GM12878 (cell line): ENCODE measurements at regions not wholly inside any gene's neighbourhood (a gene's known extent, or its start where the extent isn't known, plus 50 kb on each side); places are given as distances from the start of the nearest gene placed in this dataset.

Experiments
- ATAC-seq: fragments of 200-7000 bp; cut with Tn5 transposase; 3 replicates; pipeline ENCODE4 v1.9.1; 2020; ENCODE audit warnings: mild to moderate bottlenecking, moderate library complexity
- BruUV-seq: library from RNA; stranded (reverse); fragments of 400-500 nt; replicated peaks from 2 replicates; lab custom pipeline; 2021; lab: Mats Ljungman, UMichigan
- CTCF ChIA-PET: fragments of 300-600 bp; sonication (Branson Sonifier 250); formaldehyde crosslinking; extraction: SDS; loops from one replicate; lab custom pipeline; 2021; ENCODE audit warnings: inconsistent platforms; lab: Yijun Ruan, JAX
- POLR2A ChIA-PET: fragments of 350-600 bp; formaldehyde crosslinking; extraction: SDS; loops from one replicate; lab custom pipeline; 2021; ENCODE audit warnings: inconsistent platforms; lab: Charles Lee
- RAD21 ChIA-PET: fragments of 300-600 bp; sonication (Branson Sonifier 250); formaldehyde crosslinking; loops from one replicate; lab custom pipeline; 2023; ENCODE audit warnings: antibody characterized with exemption; ENCODE audit not compliant: unreplicated experiment; lab: Charles Lee
- SMC1A ChIA-PET: fragments of 300-600 bp; sonication (Branson Sonifier 250); formaldehyde crosslinking; loops from one replicate; lab custom pipeline; 2023; ENCODE audit not compliant: unreplicated experiment, uncharacterized antibody; lab: Charles Lee
- DNase-seq: peaks from one replicate; pipeline ENCODE4 v3.0.0-alpha.2; 2011; ENCODE audit warnings: low read depth, low spot score
- FAIRE-seq: peaks from 3 replicates; lab custom pipeline; 2011; peaks lifted over from hg19 to GRCh38; lab: Jason Lieb, UNC
- H2AFZ ChIP-seq: 2 replicates; pipeline ENCODE4 v1.6.0; 2011; ENCODE audit warnings: low read depth, low read length, control low read depth; ENCODE audit not compliant: control insufficient read depth
- H3K27ac ChIP-seq: 2 replicates; pipeline ENCODE4 v1.5.1; 2011; ENCODE audit warnings: control low read depth; ENCODE audit not compliant: control insufficient read depth, insufficient read depth
- H3K27me3 ChIP-seq, 2 experiments: replicated peaks in 1 of 2; 2 replicates each; pipeline versions ENCODE4 v1.6.0 to v1.6.1; 2011; ENCODE audit warnings: low read length in 1 of 2; ENCODE audit not compliant: control insufficient read depth in 2 of 2, insufficient read depth in 2 of 2
- H3K36me3 ChIP-seq, 2 experiments: 2 replicates each; pipeline ENCODE4 v1.5.1; 2011; ENCODE audit warnings: low read length in 1 of 2; ENCODE audit not compliant: control insufficient read depth in 2 of 2, insufficient read depth in 2 of 2
- H3K4me1 ChIP-seq: 2 replicates; pipeline ENCODE4 v1.6.1; 2011; ENCODE audit warnings: mild to moderate bottlenecking, low read length, moderate library complexity, mixed read lengths; ENCODE audit not compliant: control insufficient read depth, insufficient read depth
- H3K4me2 ChIP-seq: 2 replicates; pipeline ENCODE4 v1.6.0; 2011; ENCODE audit warnings: control low read depth; ENCODE audit not compliant: control insufficient read depth, insufficient read depth
- H3K4me3 ChIP-seq: fragments of 200-600 bp; sonication (generic); 2 replicates; pipeline ENCODE4 v1.5.1; 2016
- H3K79me2 ChIP-seq: 2 replicates; pipeline ENCODE4 v1.6.0; 2011; ENCODE audit warnings: low read length; ENCODE audit not compliant: control insufficient read depth, insufficient read depth
- H3K9ac ChIP-seq: 2 replicates; pipeline ENCODE4 v1.8.0; 2011; ENCODE audit warnings: low read length, control low read depth, mixed read lengths; ENCODE audit not compliant: control insufficient read depth, insufficient read depth
- H3K9me3 ChIP-seq: replicated peaks from 3 replicates; pipeline ENCODE4 v1.5.1; 2011; ENCODE audit warnings: mild to moderate bottlenecking, low read length; ENCODE audit not compliant: control insufficient read depth, insufficient read depth
- H4K20me1 ChIP-seq: 2 replicates; pipeline ENCODE4 v1.6.0; 2011; ENCODE audit not compliant: control insufficient read depth, insufficient read depth
- ASH2L ChIP-seq: fragments of 300-600, 200-600 bp; sonication (generic); IDR thresholded peaks from 2 replicates; pipeline ENCODE4 v1.6.1; 2017; ENCODE audit warnings: low read depth, mild to moderate bottlenecking, borderline replicate concordance
- CBFB ChIP-seq: IDR thresholded peaks from 2 replicates; pipeline ENCODE4 v1.6.1; 2016; ENCODE audit warnings: antibody characterized with exemption, low read depth
- CBX5 ChIP-seq: sonication (generic); IDR thresholded peaks from 2 replicates; pipeline ENCODE4 v1.6.1; 2016; ENCODE audit warnings: low read depth, moderate library complexity, mild to moderate bottlenecking, inconsistent platforms
- EGR1 ChIP-seq, 2 experiments: IDR thresholded peaks; 1 replicate in 1 of 2; 2 replicates in 1 of 2; pipeline ENCODE4 v1.6.1; 2011 to 2012; ENCODE audit warnings: low read depth in 2 of 2, low read length in 2 of 2, borderline replicate concordance in 1 of 2, mild to moderate bottlenecking in 1 of 2, moderate library complexity in 1 of 2
- IKZF1 ChIP-seq: fragments of 450-650 bp; conservative IDR thresholded peaks from 2 replicates; pipeline ENCODE4 v1.6.1; 2017; ENCODE audit warnings: antibody characterized with exemption, mild to moderate bottlenecking
- IKZF2 ChIP-seq, 2 experiments: fragments of 450-650 bp; IDR thresholded peaks; 2 replicates each; pipeline ENCODE4 v1.6.1; 2017; ENCODE audit warnings: mild to moderate bottlenecking in 2 of 2, moderate library complexity in 2 of 2
- POLR2A ChIP-seq: IDR thresholded peaks from 2 replicates; pipeline ENCODE4 v1.6.1; 2011; ENCODE audit warnings: low read depth, mild to moderate bottlenecking, low read length
- SP1 ChIP-seq: IDR thresholded peaks from one replicate; pipeline ENCODE4 v1.6.1; 2011; ENCODE audit warnings: low read depth, low read length
- SPI1 ChIP-seq: IDR thresholded peaks from 2 replicates; pipeline ENCODE4 v1.6.1; 2011; ENCODE audit warnings: low read depth, mild to moderate bottlenecking, low read length, moderate library complexity, borderline replicate concordance; ENCODE audit not compliant: insufficient read depth
- TCF3 ChIP-seq: IDR thresholded peaks from 2 replicates; pipeline ENCODE4 v1.6.1; 2012; ENCODE audit warnings: low read depth, mild to moderate bottlenecking, low read length, borderline replicate concordance; ENCODE audit not compliant: insufficient read depth
- ZNF217 ChIP-seq: fragments of 450-650 bp; IDR thresholded peaks from 2 replicates; pipeline ENCODE4 v1.6.1; 2017; ENCODE audit warnings: antibody characterized with exemption, mild to moderate bottlenecking
- WGBS: methylation state at CpG from one replicate; pipeline ENCODE4 v1.1.6; 2016; ENCODE audit warnings: low lambda C conversion rate; ENCODE audit not compliant: insufficient replicate concordance, insufficient coverage; ENCODE audit errors: missing lambda C conversion rate; 5-methylcytosine and 5-hydroxymethylcytosine counted together
- in situ Hi-C: fragments of 300-500 bp; cut with MboI; formaldehyde crosslinking; loops from 9 replicates; pipeline ENCODE4 v1.14.3; 2018; ENCODE audit warnings: mixed read lengths
- intact Hi-C: fragments of 100-400 bp; cut with micrococcal nuclease; formaldehyde crosslinking; loops from one replicate; pipeline ENCODE4 v1.14.2; 2022; ENCODE audit not compliant: unreplicated experiment
- TF ChIP-seq, protein P1 (sequence below): IDR thresholded peaks from 2 replicates; pipeline ENCODE4 v1.6.1; 2011; ENCODE audit warnings: mild to moderate bottlenecking, low read depth, low read length, moderate library complexity; ENCODE audit not compliant: insufficient replicate concordance
- TF ChIP-seq, protein P2 (sequence below): fragments of 450-650 bp; IDR thresholded peaks from 2 replicates; pipeline ENCODE4 v1.6.1; 2018; ENCODE audit warnings: mild to moderate bottlenecking, low read depth, moderate library complexity; ENCODE audit not compliant: partially characterized antibody
- TF ChIP-seq, protein P3 (sequence below): IDR thresholded peaks from 2 replicates; pipeline ENCODE4 v1.6.1; 2012; ENCODE audit warnings: mild to moderate bottlenecking, low read depth, low read length
- TF ChIP-seq, protein P4 (sequence below): IDR thresholded peaks from 2 replicates; pipeline ENCODE4 v1.6.1; 2011; ENCODE audit warnings: low read depth, low read length, improper control_type of control experiment, borderline replicate concordance
- TF ChIP-seq, protein P5 (sequence below): IDR thresholded peaks from 2 replicates; pipeline ENCODE4 v1.6.1; 2012; ENCODE audit warnings: low read depth, low read length, improper control_type of control experiment

DNA sequence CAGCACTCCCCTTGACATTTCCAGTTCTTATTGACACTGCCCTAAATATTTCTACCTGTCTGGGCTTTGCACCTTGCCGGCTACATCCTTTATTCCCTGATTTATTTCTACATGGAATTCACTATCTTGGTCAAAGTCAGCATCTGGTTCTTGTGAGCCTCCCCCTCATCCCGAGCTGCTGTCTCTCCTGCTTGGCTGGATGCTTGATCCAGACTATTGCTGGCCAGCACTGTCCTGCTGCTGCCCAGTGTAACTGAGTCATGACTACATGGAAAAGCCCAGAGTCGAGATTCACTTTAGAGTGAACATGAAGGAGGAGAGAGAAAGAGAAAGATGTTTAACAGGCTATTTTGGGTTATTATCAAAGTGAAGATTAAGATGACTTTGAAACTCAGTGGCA lies 142.2 kb downstream of the OPN5 start:
- WGBS, result 29% methylated on average over 3 of the region's 3 CpGs
- POLR2A ChIA-PET, result no interaction called here
- Histone ChIP-seq H3K79me2 (no peaks in the 10 kb centered on the region), H3K27me3 (no peaks in the 10 kb centered on the region; a peak in 1 of 4 replicates), H3K9ac (no peak overlapping the region), H3K9me3 (no peaks in the 10 kb centered on the region), H3K27ac (no peak overlapping the region), H3K4me1 (no peaks in the 10 kb centered on the region), H3K4me3 (no peak overlapping the region), H3K4me2 (no peak overlapping the region), H3K36me3 (no peaks in the 10 kb centered on the region), H2AFZ (no peak overlapping the region), H4K20me1 (no peaks in the 10 kb centered on the region)
- in situ Hi-C loops, result no loop called here
- DNase-seq (no peak), FAIRE-seq (no peak), ATAC-seq (no peak)
- TF ChIP-seq IKZF1 (no peak), POLR2A (no peak), TCF3 (no peak), SP1 (no peak), ZNF217 (no peak), EGR1 (IDR thresholded peaks at IDR 0.05; ENCODE audit: borderline replicate concordance in 1 of 2, low read depth in 2 of 2, low read length in 2 of 2) (no peak), IKZF2 (IDR thresholded peaks at IDR 0.05) (no peak), SPI1 (no peak), CBFB (no peak), ASH2L (no peak), CBX5 (no peak)
- TF ChIP-seq, protein P1, sequence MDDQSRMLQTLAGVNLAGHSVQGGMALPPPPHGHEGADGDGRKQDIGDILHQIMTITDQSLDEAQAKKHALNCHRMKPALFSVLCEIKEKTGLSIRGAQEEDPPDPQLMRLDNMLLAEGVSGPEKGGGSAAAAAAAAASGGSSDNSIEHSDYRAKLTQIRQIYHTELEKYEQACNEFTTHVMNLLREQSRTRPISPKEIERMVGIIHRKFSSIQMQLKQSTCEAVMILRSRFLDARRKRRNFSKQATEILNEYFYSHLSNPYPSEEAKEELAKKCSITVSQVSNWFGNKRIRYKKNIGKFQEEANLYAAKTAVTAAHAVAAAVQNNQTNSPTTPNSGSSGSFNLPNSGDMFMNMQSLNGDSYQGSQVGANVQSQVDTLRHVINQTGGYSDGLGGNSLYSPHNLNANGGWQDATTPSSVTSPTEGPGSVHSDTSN, result no peak
- TF ChIP-seq, protein P2, sequence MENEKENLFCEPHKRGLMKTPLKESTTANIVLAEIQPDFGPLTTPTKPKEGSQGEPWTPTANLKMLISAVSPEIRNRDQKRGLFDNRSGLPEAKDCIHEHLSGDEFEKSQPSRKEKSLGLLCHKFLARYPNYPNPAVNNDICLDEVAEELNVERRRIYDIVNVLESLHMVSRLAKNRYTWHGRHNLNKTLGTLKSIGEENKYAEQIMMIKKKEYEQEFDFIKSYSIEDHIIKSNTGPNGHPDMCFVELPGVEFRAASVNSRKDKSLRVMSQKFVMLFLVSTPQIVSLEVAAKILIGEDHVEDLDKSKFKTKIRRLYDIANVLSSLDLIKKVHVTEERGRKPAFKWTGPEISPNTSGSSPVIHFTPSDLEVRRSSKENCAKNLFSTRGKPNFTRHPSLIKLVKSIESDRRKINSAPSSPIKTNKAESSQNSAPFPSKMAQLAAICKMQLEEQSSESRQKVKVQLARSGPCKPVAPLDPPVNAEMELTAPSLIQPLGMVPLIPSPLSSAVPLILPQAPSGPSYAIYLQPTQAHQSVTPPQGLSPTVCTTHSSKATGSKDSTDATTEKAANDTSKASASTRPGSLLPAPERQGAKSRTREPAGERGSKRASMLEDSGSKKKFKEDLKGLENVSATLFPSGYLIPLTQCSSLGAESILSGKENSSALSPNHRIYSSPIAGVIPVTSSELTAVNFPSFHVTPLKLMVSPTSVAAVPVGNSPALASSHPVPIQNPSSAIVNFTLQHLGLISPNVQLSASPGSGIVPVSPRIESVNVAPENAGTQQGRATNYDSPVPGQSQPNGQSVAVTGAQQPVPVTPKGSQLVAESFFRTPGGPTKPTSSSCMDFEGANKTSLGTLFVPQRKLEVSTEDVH, result no peak
- TF ChIP-seq, protein P3, sequence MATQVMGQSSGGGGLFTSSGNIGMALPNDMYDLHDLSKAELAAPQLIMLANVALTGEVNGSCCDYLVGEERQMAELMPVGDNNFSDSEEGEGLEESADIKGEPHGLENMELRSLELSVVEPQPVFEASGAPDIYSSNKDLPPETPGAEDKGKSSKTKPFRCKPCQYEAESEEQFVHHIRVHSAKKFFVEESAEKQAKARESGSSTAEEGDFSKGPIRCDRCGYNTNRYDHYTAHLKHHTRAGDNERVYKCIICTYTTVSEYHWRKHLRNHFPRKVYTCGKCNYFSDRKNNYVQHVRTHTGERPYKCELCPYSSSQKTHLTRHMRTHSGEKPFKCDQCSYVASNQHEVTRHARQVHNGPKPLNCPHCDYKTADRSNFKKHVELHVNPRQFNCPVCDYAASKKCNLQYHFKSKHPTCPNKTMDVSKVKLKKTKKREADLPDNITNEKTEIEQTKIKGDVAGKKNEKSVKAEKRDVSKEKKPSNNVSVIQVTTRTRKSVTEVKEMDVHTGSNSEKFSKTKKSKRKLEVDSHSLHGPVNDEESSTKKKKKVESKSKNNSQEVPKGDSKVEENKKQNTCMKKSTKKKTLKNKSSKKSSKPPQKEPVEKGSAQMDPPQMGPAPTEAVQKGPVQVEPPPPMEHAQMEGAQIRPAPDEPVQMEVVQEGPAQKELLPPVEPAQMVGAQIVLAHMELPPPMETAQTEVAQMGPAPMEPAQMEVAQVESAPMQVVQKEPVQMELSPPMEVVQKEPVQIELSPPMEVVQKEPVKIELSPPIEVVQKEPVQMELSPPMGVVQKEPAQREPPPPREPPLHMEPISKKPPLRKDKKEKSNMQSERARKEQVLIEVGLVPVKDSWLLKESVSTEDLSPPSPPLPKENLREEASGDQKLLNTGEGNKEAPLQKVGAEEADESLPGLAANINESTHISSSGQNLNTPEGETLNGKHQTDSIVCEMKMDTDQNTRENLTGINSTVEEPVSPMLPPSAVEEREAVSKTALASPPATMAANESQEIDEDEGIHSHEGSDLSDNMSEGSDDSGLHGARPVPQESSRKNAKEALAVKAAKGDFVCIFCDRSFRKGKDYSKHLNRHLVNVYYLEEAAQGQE, result no peak
- TF ChIP-seq, protein P4, sequence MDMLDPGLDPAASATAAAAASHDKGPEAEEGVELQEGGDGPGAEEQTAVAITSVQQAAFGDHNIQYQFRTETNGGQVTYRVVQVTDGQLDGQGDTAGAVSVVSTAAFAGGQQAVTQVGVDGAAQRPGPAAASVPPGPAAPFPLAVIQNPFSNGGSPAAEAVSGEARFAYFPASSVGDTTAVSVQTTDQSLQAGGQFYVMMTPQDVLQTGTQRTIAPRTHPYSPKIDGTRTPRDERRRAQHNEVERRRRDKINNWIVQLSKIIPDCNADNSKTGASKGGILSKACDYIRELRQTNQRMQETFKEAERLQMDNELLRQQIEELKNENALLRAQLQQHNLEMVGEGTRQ, result no peak
- TF ChIP-seq, protein P5, sequence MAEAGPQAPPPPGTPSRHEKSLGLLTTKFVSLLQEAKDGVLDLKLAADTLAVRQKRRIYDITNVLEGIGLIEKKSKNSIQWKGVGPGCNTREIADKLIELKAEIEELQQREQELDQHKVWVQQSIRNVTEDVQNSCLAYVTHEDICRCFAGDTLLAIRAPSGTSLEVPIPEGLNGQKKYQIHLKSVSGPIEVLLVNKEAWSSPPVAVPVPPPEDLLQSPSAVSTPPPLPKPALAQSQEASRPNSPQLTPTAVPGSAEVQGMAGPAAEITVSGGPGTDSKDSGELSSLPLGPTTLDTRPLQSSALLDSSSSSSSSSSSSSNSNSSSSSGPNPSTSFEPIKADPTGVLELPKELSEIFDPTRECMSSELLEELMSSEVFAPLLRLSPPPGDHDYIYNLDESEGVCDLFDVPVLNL, result no peak
- CTCF ChIA-PET, result no interaction called here
- intact Hi-C loops, result no loop called here
- BruUV-seq, result no TSS peak
- SMC1A ChIA-PET, result no interaction called here
- RAD21 ChIA-PET, result no interaction called here
